HFF-Myc (cell line): ENCODE measurements at regions not wholly inside any gene's neighbourhood (a gene's known extent, or its start where the extent isn't known, plus 50 kb on each side); places are given as distances from the start of the nearest gene placed in this dataset.

ENCODE experiments used
- DNase-seq: peaks from one replicate; pipeline ENCODE4 v3.0.0-alpha.2; 2011; ENCODE audit warnings: low read depth; ENCODE audit errors: extremely low read depth
- H3K4me3 ChIP-seq: replicated peaks from 2 replicates; pipeline ENCODE4 v1.5.1; 2011; ENCODE audit warnings: low read depth, mild to moderate bottlenecking, control low read depth, low read length
- TF ChIP-seq, protein P1 (sequence below): IDR thresholded peaks from 2 replicates; pipeline ENCODE4 v1.5.1; 2012; ENCODE audit warnings: mild to moderate bottlenecking, low read depth, low read length, control low read depth; ENCODE audit errors: missing control alignments

DNA sequence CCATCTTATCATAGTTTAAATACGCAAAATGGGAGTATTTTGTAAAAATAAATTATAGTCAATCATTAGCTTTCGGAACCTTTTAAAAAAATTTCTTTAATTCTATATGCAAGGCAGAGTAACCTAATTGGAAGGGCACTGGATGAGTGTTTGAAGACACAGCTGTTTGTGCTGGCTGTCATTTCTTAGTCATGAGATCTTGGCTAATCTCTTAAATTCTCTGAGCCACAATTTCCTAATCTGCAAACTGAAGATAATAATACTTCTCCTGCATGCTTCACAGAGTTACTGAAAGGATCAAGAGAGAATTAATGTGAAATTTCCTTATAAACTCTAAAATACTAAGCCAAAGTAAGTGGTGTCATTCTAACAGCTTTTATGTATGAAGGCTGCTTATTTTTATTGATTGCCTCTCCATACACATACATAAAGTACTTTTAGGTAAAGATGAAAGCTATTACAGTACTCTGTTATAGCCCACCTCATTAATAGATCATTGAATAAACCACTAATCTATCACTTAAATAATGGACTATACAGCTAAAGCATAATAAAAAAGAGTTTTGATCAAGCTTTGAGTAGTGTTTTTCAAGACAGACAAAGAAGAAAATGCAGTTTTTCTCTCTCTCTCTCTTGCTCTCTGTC lies 383.7 kb upstream of the IRAK1BP1 start:
- H3K4me3 ChIP-seq = no peak overlapping the region
- TF ChIP-seq, protein P1, sequence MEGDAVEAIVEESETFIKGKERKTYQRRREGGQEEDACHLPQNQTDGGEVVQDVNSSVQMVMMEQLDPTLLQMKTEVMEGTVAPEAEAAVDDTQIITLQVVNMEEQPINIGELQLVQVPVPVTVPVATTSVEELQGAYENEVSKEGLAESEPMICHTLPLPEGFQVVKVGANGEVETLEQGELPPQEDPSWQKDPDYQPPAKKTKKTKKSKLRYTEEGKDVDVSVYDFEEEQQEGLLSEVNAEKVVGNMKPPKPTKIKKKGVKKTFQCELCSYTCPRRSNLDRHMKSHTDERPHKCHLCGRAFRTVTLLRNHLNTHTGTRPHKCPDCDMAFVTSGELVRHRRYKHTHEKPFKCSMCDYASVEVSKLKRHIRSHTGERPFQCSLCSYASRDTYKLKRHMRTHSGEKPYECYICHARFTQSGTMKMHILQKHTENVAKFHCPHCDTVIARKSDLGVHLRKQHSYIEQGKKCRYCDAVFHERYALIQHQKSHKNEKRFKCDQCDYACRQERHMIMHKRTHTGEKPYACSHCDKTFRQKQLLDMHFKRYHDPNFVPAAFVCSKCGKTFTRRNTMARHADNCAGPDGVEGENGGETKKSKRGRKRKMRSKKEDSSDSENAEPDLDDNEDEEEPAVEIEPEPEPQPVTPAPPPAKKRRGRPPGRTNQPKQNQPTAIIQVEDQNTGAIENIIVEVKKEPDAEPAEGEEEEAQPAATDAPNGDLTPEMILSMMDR = no peak
- no peak for DNase-seq

DNA sequence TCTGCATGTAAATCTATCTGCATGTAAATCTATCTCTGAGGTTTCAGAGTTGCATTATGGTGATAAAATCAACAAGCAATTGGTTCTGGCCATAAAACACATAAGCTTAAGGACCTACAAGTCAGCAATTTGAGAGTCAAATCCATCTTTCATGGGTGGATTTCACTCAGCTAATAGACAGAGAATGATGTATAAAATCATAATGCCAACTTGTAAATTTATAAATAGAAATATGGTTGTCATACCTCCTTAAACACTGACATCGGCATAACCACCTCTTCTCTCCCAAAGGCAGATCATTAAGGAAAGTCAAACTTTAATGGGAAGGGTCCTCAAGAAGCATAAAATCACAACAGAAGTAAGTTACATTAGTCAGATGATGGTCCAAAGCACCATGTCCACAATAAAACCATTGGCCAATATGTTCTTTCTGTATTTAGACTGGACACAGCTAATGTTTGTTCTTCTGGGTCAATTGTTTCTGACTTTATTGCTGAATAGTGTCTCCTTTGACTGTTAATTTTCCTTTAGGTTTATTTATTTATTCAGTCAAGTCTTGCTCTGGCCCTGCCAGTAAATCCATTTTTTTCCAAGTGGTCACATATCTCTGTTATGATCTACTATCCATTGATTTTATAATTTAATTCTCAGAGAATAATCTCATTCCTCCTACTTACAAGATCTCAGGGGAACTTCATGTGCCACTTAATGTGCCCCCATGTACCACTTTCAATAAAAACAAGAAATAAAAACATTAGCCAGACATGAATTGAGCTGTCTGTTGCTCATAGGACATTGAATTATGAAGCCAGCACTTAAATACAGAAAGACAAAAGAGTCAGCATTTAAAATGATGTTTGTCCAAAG lies 382.9 kb upstream of the IRAK1BP1 start:
- TF ChIP-seq, protein P1 = no peak
- no peak for DNase-seq
- no peak overlapping the region for H3K4me3 ChIP-seq

DNA sequence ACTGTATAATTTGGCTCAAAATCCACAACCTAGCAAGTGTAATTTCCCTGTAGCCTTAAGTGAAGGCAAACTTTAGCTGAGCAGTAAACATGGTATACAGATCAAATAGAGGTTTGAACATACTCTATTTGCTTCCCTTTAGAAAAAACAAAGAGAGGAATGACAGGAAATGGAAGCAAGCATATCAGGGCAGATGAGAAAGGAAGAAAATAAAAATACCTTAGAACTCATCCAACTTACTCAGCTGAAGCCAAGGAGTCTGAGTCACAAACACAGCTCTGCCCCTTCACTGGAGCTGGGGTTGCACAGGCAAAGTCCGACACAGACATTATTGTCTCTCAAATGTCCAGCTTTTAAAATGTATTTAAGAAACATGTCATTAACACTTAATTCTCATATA lies 379.9 kb upstream of the IRAK1BP1 start:
- no peak for DNase-seq
- TF ChIP-seq, protein P1 = no peak
- no peak overlapping the region for H3K4me3 ChIP-seq

DNA sequence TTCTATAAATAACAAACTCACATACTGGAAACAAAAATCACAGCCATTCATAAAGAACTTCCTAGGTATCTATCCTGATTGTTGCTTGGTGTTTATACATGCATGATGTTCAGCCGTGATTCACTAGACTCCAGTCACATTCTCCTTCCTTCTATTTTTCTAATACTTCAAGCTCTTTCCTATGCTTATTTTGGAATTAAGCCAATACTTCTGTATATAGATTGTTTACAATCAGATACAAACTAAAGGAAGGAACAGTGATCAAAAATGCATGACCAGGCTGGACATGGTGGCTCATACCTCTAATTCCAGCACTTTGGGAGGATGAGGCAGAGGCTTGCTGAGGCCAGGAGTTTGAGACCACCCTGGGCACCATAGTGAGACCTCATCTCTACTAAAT lies 377.5 kb upstream of the IRAK1BP1 start:
- TF ChIP-seq, protein P1 = no peak
- no peak for DNase-seq
- no peak overlapping the region for H3K4me3 ChIP-seq

DNA sequence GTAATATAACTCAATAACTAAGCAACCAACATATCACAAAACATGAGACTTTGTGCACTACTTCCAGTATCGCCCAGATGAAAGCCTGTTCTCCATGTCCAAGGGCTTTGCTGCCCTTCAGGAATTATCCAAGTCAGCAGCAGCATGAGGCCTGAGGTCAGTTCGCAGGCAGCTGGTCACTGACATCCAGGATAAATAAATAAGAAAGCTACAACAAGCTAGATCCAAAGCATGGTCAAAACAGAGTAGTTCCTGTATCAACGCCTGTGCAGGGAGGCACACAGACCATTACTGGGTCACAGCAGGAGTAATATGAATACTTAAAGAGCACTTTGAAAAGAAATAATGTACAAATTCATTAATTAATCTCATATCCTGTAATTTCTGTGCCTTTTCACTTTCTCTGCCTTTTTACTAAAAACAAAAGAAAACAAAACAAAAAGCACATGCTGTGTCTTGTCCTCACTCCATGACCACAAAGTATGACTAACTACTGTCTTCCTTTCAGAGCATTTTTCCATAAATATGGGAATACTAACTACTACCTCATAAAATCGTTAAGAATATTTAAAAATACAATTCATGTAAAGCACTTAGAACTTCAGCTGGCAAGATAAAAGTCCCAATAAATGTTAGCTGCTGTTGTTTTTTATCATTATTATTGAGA lies 374.9 kb upstream of the IRAK1BP1 start:
- DNase-seq = no peak
- H3K4me3 ChIP-seq = no peak overlapping the region
- TF ChIP-seq, protein P1 = no peak

DNA sequence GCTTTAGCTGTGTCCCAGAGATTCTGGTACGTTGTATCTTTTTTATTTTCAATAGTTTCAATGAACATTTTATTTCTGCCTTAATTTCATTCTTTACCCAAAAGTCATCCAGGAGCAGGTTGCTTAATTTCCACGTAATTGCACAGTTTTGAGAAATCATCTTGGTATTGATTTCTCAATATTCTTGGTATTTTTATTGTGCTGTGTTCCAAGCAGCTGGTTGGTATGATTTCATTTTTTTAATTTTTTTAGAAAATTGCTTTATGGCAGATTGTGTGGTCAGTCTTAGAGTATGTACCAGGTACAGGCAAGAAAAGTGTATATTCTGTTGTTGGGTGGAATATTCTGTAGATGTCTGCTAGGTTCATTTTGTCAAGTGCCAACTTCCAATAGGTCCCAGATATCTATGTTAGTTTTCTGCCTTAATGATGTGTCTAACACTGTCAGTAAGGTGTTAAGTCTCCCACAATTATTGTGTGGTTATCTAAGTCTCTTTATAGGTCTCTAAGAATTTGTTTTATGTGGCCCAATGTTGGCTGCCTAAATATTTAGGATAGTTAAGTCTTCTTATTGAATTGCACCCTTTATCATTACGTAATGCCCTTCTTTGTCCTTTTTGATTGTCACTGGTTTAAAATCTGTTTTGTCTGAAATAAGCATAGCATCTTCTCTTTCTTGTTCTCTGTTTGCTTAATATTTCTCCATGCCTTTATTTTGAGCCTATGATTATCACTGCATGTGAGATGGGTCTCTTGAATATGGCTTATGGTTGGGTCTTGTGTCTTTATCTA lies 366.9 kb upstream of the IRAK1BP1 start:
- no peak overlapping the region for H3K4me3 ChIP-seq
- TF ChIP-seq, protein P1 = no peak
- DNase-seq = no peak
